ENCODE measurements at regions not wholly inside any gene's neighbourhood (a gene's known extent, or its start where the extent isn't known, plus 50 kb on each side); places are given as distances from the start of the nearest gene placed in this dataset.

GRCh38 chr2:128447538-128447995 is 128.9 kb upstream of the HS6ST1 start:
- Histone ChIP-seq H3K9ac (ENCODE audit: low read depth in 1 of 2, low read length in 2 of 2) (no peak overlapping the region), H3K36me3 (ENCODE audit: control insufficient read depth in 4 of 4, insufficient read depth in 3 of 4, low read depth in 1 of 4, low read length in 3 of 4) (no peaks in the 10 kb centered on the region), H3K9me3 (ENCODE audit: control insufficient read depth in 4 of 4, low read length in 3 of 4) (no peaks in the 10 kb centered on the region), H3K4me3 (ENCODE audit: low read depth in 1 of 3, low read length in 3 of 3) (no peak overlapping the region), H3K27ac (ENCODE audit: low read depth in 1 of 2, low read length in 2 of 2) (no peak overlapping the region), H3K4me1 (ENCODE audit: control insufficient read depth in 4 of 4, insufficient read depth in 4 of 4, low read length in 3 of 4) (peaks cover 0 to 5% (median 3%) of the 10 kb centered on the region in 4 donors), H3K27me3 (ENCODE audit: control insufficient read depth in 4 of 4, insufficient read depth in 4 of 4, low read length in 3 of 4) (no peaks in the 10 kb centered on the region)
- DNase-seq (ENCODE audit: low spot score) = peak; percentile 6
- 90% methylated on average over 7 of the region's 7 CpGs for WGBS
- TF ChIP-seq RXRA (IDR thresholded peaks at IDR 0.05) (no peak), FOXA2 (IDR thresholded peaks at IDR 0.05) (no peak), ATF3 (IDR thresholded peaks at IDR 0.05) (no peak), YY1 (IDR thresholded peaks at IDR 0.05) (no peak), MAX (IDR thresholded peaks at IDR 0.05) (no peak), RAD21 (IDR thresholded peaks at IDR 0.05) (no peak)

- 93% methylated on average over 13 of the region's 13 CpGs for WGBS
Measured at GRCh38 chr2:128448331-128449225, 129.9 kb upstream of the HS6ST1 start.

More at GRCh38 chr2:128448331-128449225, 129.9 kb upstream of the HS6ST1 start:
- Histone ChIP-seq H3K9ac (ENCODE audit: low read depth in 1 of 2, low read length in 2 of 2) (no peak overlapping the region), H3K4me3 (ENCODE audit: low read depth in 1 of 3, low read length in 3 of 3) (no peak overlapping the region), H3K4me1 (ENCODE audit: control insufficient read depth in 4 of 4, insufficient read depth in 4 of 4, low read length in 3 of 4) (no peaks in the 10 kb centered on the region), H3K27me3 (ENCODE audit: control insufficient read depth in 4 of 4, insufficient read depth in 4 of 4, low read length in 3 of 4) (no peaks in the 10 kb centered on the region), H3K9me3 (ENCODE audit: control insufficient read depth in 4 of 4, low read length in 3 of 4) (no peaks in the 10 kb centered on the region), H3K36me3 (ENCODE audit: control insufficient read depth in 4 of 4, insufficient read depth in 3 of 4, low read depth in 1 of 4, low read length in 3 of 4) (no peaks in the 10 kb centered on the region), H3K27ac (ENCODE audit: low read depth in 1 of 2, low read length in 2 of 2) (no peak overlapping the region)
- TF ChIP-seq TAF1 (conservative IDR thresholded peaks at IDR 0.05) = no peak
- no peak for TF ChIP-seq MAX (IDR thresholded peaks at IDR 0.05)
- no peak for TF ChIP-seq RAD21 (IDR thresholded peaks at IDR 0.05)
- TF ChIP-seq ATF3 (IDR thresholded peaks at IDR 0.05) = no peak
- TF ChIP-seq YY1 (IDR thresholded peaks at IDR 0.05) = no peak
- no peak for TF ChIP-seq HNF4G (IDR thresholded peaks at IDR 0.05)
- no peak for TF ChIP-seq EGR1 (IDR thresholded peaks at IDR 0.05; ENCODE audit: low read depth in 2 of 2)
- no peak for TF ChIP-seq HNF4A (conservative IDR thresholded peaks at IDR 0.05)
- no peak for TF ChIP-seq NR2F2 (IDR thresholded peaks at IDR 0.05)
- no peak for TF ChIP-seq SP1 (IDR thresholded peaks at IDR 0.05)
- TF ChIP-seq FOXA1 (IDR thresholded peaks at IDR 0.05) = no peak
- no peak for TF ChIP-seq ZBTB33 (IDR thresholded peaks at IDR 0.05)
- TF ChIP-seq GABPA (IDR thresholded peaks at IDR 0.05 in 1 of 2, conservative IDR thresholded peaks at IDR 0.05 in 1 of 2) = no peak
- no peak for TF ChIP-seq CTCF (IDR thresholded peaks at IDR 0.05; ENCODE audit: low read depth, low read length, missing input control)
- no peak for TF ChIP-seq JUND (IDR thresholded peaks at IDR 0.05)
- peak; percentile 27 for DNase-seq (ENCODE audit: low spot score)

All from liver (tissue), 8 donors.